GM19025 (cell line): ENCODE measurements at regions not wholly inside any gene's neighbourhood (a gene's known extent, or its start where the extent isn't known, plus 50 kb on each side); places are given as distances from the start of the nearest gene placed in this dataset.

Source experiments
- ATAC-seq: cut with Tn5 transposase; IDR thresholded peaks from one replicate; pipeline ENCODE4 v1.9.1; 2021; ENCODE audit warnings: mild to moderate bottlenecking, low read depth, moderate library complexity; ENCODE audit not compliant: unreplicated experiment

DNA sequence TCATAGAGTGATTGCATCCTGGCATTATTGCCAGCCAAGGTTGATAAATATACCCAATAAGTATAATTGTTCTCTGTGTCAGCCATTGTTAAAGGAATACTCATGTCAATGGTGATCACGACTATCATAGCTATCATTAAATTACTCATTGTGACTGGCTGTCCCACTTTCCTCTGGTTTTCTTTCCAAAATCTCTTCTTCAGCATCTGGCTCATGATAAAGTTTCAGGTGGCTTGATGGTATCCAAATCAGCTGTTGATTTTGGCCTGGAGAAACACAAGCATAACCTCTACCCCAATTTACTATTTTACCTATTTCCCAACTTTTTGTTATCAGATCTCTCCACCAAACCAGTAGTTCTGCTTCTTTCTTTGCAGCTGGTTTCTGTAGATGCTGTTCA, 67.1 kb upstream of the SPIN2A start:
- no peak for ATAC-seq

- ATAC-seq = no peak
These were observed 74.6 kb upstream of the FAAH2 start for GRCh38 chrX:57211906-57212305.

DNA sequence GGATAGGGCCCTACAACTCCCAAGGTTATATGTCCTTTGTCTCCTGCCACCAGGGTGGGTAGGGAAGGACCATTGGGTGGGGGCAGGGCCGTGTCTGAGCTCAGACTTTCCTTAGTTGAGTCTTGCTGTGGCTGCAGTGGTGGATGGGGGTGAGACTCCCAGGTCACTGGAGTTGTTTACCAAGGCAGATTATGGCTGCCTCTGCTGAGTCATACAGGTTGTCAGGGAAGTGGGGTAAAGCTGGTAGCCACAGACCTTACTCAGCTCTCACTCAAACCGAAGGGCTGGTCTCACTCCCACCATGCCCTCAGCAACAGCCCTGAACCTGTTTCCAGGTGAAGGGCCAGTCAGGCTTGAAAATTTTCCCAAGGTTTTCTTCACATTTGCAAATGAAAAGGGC, 58.8 kb upstream of the FAAH2 start:
- ATAC-seq = no peak

DNA sequence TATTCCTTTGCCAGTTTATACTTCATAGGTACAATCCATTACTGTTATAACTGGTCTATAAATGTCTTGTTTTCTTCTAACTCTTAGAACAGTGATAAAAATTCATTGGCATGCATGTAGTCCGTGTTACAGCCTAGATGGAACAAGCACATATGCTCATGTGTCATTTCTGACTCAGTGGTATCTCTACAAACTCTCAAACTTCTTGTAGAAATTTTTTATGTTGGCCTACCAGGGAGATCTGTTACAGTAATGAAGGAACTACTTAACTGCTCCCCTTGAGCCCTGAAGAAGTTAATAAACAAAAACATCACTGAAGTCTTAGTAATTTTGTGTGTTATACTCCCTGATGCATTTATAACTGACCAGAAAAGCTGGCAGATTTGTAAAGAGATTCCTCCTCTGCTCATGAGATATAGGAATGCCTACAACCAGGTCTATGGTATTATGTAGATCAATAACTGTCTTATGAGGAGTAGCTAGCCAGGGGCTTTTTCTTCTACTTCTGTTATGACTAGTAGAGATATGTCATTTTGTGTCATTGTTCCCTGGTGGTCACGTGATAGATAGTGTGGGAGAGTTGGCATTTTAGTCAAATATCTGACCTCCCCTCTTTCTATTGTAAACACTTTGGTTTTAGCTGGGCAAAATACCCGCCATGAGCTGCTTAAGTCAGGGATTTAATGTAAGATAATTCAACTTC, 53.7 kb upstream of the FAAH2 start:
- peak; percentile 93 for ATAC-seq
